ENCODE measurements at regions not wholly inside any gene's neighbourhood (a gene's known extent, or its start where the extent isn't known, plus 50 kb on each side); places are given as distances from the start of the nearest gene placed in this dataset.

GRCh38 chr7:34486371-34486770 is 171.6 kb upstream of the NPSR1 start:
- no peak for TF ChIP-seq CTCF (IDR thresholded peaks at IDR 0.05)
- no peak for TF ChIP-seq POLR2AphosphoS5 (IDR thresholded peaks at IDR 0.05)
- no peak for TF ChIP-seq EP300 (IDR thresholded peaks at IDR 0.05)
